ENCODE measurements at regions not wholly inside any gene's neighbourhood (a gene's known extent, or its start where the extent isn't known, plus 50 kb on each side); places are given as distances from the start of the nearest gene placed in this dataset.

DNA sequence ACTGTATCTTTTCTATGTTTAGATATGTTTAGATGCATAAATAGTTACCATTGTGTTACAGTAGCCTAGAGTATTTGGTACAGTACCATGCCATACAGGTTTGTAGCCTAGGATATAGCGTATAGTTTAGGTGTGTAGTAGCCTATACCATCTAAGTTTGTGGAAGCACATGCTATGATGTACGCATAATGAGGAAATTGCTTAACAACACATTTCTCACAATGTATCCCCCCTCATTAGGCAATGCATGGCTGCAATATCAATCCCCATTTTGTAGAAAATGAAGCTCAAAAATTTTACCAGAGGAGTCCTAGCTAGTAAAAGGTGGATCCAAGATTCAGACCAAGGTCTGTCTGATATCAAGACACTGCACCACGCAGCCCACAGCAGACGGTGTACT lies 376.4 kb upstream of the NFE2L3 start:
- TF ChIP-seq, protein P1, sequence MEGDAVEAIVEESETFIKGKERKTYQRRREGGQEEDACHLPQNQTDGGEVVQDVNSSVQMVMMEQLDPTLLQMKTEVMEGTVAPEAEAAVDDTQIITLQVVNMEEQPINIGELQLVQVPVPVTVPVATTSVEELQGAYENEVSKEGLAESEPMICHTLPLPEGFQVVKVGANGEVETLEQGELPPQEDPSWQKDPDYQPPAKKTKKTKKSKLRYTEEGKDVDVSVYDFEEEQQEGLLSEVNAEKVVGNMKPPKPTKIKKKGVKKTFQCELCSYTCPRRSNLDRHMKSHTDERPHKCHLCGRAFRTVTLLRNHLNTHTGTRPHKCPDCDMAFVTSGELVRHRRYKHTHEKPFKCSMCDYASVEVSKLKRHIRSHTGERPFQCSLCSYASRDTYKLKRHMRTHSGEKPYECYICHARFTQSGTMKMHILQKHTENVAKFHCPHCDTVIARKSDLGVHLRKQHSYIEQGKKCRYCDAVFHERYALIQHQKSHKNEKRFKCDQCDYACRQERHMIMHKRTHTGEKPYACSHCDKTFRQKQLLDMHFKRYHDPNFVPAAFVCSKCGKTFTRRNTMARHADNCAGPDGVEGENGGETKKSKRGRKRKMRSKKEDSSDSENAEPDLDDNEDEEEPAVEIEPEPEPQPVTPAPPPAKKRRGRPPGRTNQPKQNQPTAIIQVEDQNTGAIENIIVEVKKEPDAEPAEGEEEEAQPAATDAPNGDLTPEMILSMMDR (IDR thresholded peaks at IDR 0.05): no peak
- TF ChIP-seq POLR2A (IDR thresholded peaks at IDR 0.05): no peak
